Stomach smooth muscle (tissue), 2 donors: ENCODE measurements at regions not wholly inside any gene's neighbourhood (a gene's known extent, or its start where the extent isn't known, plus 50 kb on each side); places are given as distances from the start of the nearest gene placed in this dataset.

Experiments used
- H3K27ac ChIP-seq: one replicate; pipeline ENCODE4 v1.7.0; 2013; ENCODE audit warnings: mild to moderate bottlenecking, low read length, inconsistent platforms
- H3K27me3 ChIP-seq, 2 donors: one replicate each; pipeline ENCODE4 v1.7.0; 2013; ENCODE audit warnings: low read length in 2 of 2; ENCODE audit not compliant: insufficient read depth in 2 of 2, control insufficient read depth in 1 of 2
- H3K36me3 ChIP-seq, 2 donors: one replicate each; pipeline ENCODE4 v1.7.0; 2013; ENCODE audit warnings: low read length in 2 of 2; ENCODE audit not compliant: control insufficient read depth in 2 of 2, insufficient read depth in 2 of 2
- H3K4me1 ChIP-seq: one replicate; pipeline ENCODE4 v1.7.0; 2013; ENCODE audit warnings: low read length; ENCODE audit not compliant: control insufficient read depth, insufficient read depth
- H3K4me3 ChIP-seq, 2 donors: one replicate each; pipeline ENCODE4 v1.7.0; 2013; ENCODE audit warnings: low read length in 2 of 2
- H3K9ac ChIP-seq, 2 donors: one replicate each; pipeline ENCODE4 v1.7.0; 2013; ENCODE audit warnings: low read length in 2 of 2, mild to moderate bottlenecking in 1 of 2
- H3K9me3 ChIP-seq, 2 donors: one replicate each; pipeline ENCODE4 v1.7.0; 2013; ENCODE audit warnings: low read length in 2 of 2; ENCODE audit not compliant: control insufficient read depth in 2 of 2
- donor health status: healthy.
- donor health status: Pancreatic carcinoma.

- no peak overlapping the region for H3K4me3 ChIP-seq
- no peaks in the 10 kb centered on the region for H3K27me3 ChIP-seq
- no peaks in the 10 kb centered on the region for H3K9me3 ChIP-seq
- H3K36me3 ChIP-seq: no peaks in the 10 kb centered on the region
- no peak overlapping the region for H3K9ac ChIP-seq
- no peak overlapping the region for H3K27ac ChIP-seq
- H3K4me1 ChIP-seq: peaks cover 21% of the 10 kb centered on the region
Observed at GRCh38 chr4:13984991-13985800, 357.7 kb upstream of the BOD1L1 start.

GRCh38 chr4:13985837-13986236, 358.3 kb upstream of the BOD1L1 start:
- H3K9me3 ChIP-seq: no peaks in the 10 kb centered on the region

GRCh38 chr4:13986548-13986947, 359.0 kb upstream of the BOD1L1 start:
- Histone ChIP-seq H3K36me3 (no peaks in the 10 kb centered on the region), H3K27ac (no peak overlapping the region), H3K4me3 (no peak overlapping the region), H3K9me3 (no peaks in the 10 kb centered on the region), H3K9ac (peak overlapping the region in 1 of 2 donors; percentile 25), H3K27me3 (no peaks in the 10 kb centered on the region), H3K4me1 (peaks cover 21% of the 10 kb centered on the region)

More at GRCh38 chr4:13985837-13986236, 358.3 kb upstream of the BOD1L1 start:
- H3K27ac ChIP-seq: no peak overlapping the region
- peaks cover 21% of the 10 kb centered on the region for H3K4me1 ChIP-seq
- no peaks in the 10 kb centered on the region for H3K27me3 ChIP-seq
- no peak overlapping the region for H3K4me3 ChIP-seq
- H3K36me3 ChIP-seq: no peaks in the 10 kb centered on the region
- peak overlapping the region in 1 of 2 donors; percentile 25 for H3K9ac ChIP-seq

GRCh38 chr4:13988353-13989305, 361.1 kb upstream of the BOD1L1 start:
- no peaks in the 10 kb centered on the region for H3K9me3 ChIP-seq

GRCh38 chr4:13989501-13989900, 362.0 kb upstream of the BOD1L1 start:
- no peaks in the 10 kb centered on the region for H3K36me3 ChIP-seq
- H3K9me3 ChIP-seq: no peaks in the 10 kb centered on the region
- H3K27ac ChIP-seq: peak overlapping the region; percentile 60
- H3K27me3 ChIP-seq: no peaks in the 10 kb centered on the region
- no peak overlapping the region for H3K9ac ChIP-seq
- H3K4me1 ChIP-seq: peaks cover 21% of the 10 kb centered on the region
- H3K4me3 ChIP-seq: no peak overlapping the region

More at GRCh38 chr4:13988353-13989305, 361.1 kb upstream of the BOD1L1 start:
- Histone ChIP-seq H3K4me3 (no peak overlapping the region), H3K36me3 (no peaks in the 10 kb centered on the region), H3K27me3 (no peaks in the 10 kb centered on the region), H3K4me1 (peaks cover 21% of the 10 kb centered on the region), H3K9ac (no peak overlapping the region), H3K27ac (peak overlapping the region; percentile 60)

- H3K27ac ChIP-seq: no peak overlapping the region
- no peak overlapping the region for H3K4me3 ChIP-seq
- no peaks in the 10 kb centered on the region for H3K27me3 ChIP-seq
- no peak overlapping the region for H3K9ac ChIP-seq
- peaks cover 17% of the 10 kb centered on the region for H3K4me1 ChIP-seq
- H3K36me3 ChIP-seq: no peaks in the 10 kb centered on the region
- H3K9me3 ChIP-seq: no peaks in the 10 kb centered on the region
Observed at GRCh38 chr4:13990596-13991589, 363.4 kb upstream of the BOD1L1 start.

GRCh38 chr4:13992041-13992440, 364.5 kb upstream of the BOD1L1 start:
- Histone ChIP-seq H3K36me3 (no peaks in the 10 kb centered on the region), H3K9ac (no peak overlapping the region), H3K9me3 (no peaks in the 10 kb centered on the region), H3K27ac (no peak overlapping the region), H3K27me3 (no peaks in the 10 kb centered on the region), H3K4me1 (peaks cover 17% of the 10 kb centered on the region), H3K4me3 (no peak overlapping the region)

GRCh38 chr4:13992975-13993520, 365.5 kb upstream of the BOD1L1 start:
- H3K4me3 ChIP-seq: no peak overlapping the region
- H3K27me3 ChIP-seq: no peaks in the 10 kb centered on the region
- no peak overlapping the region for H3K27ac ChIP-seq
- H3K36me3 ChIP-seq: no peaks in the 10 kb centered on the region
- H3K9ac ChIP-seq: no peak overlapping the region
- no peaks in the 10 kb centered on the region for H3K9me3 ChIP-seq
- peaks cover 13% of the 10 kb centered on the region for H3K4me1 ChIP-seq

GRCh38 chr4:13994016-13994415, 366.5 kb upstream of the BOD1L1 start:
- Histone ChIP-seq H3K36me3 (no peaks in the 10 kb centered on the region), H3K27ac (no peak overlapping the region), H3K27me3 (no peaks in the 10 kb centered on the region), H3K4me1 (peaks cover 7% of the 10 kb centered on the region), H3K4me3 (no peak overlapping the region), H3K9me3 (no peaks in the 10 kb centered on the region), H3K9ac (no peak overlapping the region)
